HG03521 (cell line): ENCODE measurements at regions not wholly inside any gene's neighbourhood (a gene's known extent, or its start where the extent isn't known, plus 50 kb on each side); places are given as distances from the start of the nearest gene placed in this dataset.
A peak's percentile ranks its signal among the peaks of the same experiment; 100 is the strongest.

Source experiments
- ATAC-seq: cut with Tn5 transposase; IDR thresholded peaks from one replicate; pipeline ENCODE4 v1.9.1; 2021; ENCODE audit warnings: mild to moderate bottlenecking, moderate library complexity; ENCODE audit not compliant: unreplicated experiment

DNA sequence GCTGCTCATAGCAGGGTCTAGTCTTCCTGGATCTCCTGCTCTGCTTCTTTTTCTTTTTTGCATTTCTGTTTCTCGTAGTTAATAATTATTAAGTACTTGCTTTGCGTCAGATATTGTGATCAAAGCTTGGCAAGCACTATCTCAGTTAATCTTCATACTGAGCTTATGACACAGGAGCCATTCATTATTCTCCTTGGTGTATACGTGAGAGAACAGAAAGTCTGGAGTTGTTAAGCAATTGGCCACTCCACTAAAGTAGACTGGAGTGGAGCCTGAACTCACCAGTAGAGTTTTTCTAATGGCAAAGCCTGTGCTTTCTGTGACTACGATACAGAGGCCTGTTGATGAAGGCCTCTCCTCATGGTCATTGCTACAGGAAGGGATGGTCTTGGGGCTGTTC lies 285.9 kb downstream of the RFC3 start:
- no peak for ATAC-seq

DNA sequence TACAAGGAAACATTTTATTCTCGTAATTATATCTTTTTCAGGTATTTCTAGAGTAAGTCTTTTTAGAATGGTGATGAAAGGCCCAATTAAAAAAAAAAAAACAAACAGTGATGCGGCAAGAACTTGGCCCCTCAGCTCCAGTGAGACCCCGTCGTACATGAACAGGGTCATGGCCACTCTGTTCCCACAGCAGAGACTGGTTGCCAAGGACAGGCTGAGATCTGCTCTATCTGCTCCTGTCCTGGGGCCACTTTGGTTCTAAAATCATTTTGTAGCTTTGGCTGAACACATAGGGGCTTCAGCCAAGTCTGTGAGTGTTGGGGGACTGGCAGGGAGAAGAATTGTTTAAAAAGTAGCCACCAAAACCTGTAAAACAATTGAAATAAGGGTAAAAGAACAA lies 286.9 kb downstream of the RFC3 start:
- ATAC-seq, result no peak

DNA sequence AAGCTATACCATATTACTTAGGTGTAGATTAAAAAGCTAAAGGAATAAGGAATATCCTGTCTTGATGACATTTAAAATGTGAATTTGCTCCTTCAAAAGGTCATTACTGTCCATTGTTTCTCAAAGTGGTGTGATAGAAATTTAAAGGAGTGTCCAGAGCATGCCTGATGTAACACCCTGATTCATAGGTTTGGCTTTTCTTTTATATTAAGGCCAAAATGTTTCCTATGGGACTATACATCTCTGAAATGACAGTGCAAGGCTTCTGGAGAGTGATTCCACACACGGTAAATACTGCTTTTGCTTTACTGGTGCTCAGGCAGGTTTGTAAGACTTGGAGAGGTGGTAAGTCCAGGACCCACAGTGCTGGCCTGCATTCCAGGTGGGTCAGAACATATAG lies 289.9 kb downstream of the RFC3 start:
- no peak for ATAC-seq

DNA sequence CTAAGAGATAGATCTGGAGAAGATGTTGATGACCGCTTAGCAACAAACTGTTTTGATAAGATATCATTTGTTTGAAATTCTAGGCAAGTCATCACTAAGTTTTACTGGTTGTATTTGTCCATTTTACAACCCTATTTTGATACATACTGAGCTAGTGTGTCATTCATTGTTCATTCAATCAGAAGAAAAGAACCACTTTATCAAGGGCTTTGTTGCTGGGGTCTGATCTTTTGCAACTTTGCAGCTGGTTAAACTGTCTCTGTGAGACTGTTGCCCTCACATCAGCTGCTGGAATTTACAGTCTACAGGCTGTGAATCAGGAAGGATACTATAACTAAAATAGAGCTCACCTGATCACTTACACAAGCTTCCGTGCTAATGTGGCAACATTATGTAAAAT lies 290.5 kb downstream of the RFC3 start:
- ATAC-seq, result no peak

DNA sequence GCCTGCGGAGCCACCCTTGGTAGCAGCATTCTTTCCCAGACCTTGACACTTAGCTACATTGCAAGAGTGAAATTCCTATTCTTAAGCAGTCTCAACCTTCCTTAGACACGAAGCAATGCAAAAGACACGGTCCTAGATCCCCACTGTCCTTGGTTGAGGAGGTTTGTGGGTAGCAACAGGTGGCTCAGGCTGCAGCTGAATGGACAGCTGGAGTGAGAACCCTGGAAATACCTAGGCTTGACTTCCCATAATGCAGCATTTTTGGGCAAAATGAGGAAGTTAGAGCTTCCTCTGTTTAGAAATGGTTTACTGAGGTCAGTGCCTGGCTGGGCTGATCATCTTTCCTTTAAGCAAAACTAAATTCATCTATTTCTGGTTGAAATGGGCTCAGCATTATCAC lies 296.6 kb downstream of the RFC3 start:
- no peak for ATAC-seq

DNA sequence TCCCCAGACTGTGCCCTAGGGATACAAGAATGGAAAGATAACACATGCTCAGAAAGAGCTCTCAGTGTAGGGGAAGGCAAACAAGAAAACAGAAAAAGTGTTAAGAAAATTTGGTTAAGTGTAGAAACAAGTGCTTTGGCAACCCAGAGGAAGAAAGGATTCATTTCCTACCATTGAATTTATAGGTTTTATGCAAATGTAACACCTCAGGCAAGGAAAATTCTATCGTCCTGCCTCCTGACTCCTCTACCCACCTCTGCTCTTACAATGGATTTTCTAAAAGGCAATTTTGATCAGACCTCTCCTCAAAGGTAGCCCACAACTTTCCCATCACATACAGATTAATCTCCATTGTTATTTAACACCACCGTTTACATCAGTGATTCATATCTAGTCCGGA lies 298.7 kb downstream of the RFC3 start:
- ATAC-seq, result no peak

DNA sequence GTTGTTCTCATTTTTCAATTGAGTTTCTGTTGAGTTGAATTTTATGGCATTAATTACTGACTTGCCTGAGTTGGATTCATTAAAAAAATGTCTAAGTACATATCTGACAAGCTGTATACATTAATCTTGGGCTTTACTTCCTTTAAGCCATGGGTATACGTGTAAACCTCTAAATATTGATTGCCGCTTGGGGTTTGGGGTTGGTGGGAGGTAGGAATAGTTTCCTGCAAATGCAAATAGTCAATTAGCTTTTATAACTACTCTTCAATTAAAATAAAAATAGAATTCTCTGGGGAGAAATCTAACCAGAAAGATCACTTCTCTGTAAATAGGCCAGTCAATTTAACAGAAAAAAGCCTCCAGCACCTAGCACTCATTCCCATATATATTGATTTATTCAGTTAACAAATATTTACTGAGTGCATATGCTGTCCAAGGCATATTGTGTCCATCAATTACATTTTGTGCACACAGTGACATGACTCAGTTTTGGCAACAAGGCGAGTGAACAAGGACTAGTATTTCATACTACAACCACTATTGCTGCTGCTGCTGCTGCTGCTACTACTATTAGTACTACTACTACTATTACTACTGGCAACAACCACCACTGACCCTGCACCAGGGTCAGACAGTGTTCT lies 306.8 kb downstream of the RFC3 start:
- no peak for ATAC-seq

DNA sequence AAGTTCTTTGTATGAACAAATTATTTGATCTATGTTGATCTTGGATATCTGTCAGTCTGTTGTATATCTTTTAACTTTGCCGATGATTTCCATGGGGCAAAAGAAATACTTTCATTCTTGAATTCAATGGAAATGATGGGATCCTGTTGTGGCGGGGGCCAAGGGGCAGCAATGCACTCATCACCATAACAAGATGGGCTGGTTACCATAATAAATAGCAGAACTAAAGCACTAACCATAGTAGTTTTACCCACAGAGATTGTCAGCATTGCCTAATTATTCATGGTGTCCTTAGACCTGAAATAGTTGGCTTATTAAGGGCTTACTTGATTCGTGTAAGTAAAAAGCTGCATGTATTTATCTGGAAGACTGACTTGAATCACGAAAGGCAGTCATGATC lies 309.6 kb downstream of the RFC3 start:
- ATAC-seq, result no peak

DNA sequence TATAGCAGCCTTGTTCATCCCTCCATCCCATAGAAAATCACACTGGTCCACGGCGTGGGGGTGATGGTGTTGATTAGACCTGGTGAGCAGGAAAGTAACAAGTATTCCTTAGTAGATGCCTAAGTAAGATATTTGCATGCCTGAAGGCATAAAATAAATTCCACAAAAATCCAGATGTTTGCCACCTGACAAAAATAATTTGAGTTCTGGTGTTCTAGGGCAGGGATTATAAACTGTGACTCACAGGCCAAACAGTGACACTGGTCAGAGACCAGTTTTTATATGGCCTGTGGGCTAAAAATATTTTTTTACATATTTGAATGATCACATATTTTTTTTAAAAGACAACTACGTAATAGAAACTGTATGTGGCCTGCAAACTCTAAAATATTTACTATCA lies 310.7 kb downstream of the RFC3 start:
- no peak for ATAC-seq

DNA sequence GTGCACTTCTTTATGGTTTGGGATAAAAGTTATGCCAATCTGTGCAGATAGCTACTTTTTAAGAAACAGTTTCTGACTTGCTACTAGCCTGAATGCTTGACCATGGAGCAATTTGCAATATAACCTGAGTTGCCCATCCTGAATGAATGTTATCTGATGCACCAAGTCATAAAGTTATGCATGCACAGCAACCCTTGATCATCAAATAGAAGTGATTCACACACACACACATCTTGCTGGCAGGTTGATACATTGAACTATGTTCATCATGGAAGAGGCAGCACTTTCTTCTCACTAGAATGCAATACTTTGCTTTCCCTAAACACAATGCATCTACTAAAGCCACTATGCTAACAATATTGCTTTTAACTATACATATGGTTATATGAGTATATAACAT lies 311.5 kb downstream of the RFC3 start:
- ATAC-seq, result no peak

DNA sequence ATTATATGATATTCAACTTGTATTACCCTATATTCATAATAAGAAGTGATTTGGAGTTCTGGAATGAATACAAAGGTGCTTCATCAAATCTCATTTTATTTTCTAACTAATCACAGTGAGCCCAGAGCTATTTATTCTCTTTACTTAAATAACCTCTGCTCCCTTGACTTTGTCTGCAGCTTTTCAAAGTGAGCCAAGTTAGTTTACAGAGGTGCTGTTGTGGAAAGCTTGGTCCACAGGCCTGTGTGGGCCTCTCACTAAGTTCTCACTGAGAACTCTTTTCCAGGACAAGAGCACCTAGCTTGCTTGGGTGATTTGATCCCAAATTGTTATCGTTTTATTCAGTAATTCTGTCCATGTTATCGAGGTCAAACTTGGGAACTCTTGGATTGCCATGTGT lies 319.3 kb downstream of the RFC3 start:
- ATAC-seq, result no peak

DNA sequence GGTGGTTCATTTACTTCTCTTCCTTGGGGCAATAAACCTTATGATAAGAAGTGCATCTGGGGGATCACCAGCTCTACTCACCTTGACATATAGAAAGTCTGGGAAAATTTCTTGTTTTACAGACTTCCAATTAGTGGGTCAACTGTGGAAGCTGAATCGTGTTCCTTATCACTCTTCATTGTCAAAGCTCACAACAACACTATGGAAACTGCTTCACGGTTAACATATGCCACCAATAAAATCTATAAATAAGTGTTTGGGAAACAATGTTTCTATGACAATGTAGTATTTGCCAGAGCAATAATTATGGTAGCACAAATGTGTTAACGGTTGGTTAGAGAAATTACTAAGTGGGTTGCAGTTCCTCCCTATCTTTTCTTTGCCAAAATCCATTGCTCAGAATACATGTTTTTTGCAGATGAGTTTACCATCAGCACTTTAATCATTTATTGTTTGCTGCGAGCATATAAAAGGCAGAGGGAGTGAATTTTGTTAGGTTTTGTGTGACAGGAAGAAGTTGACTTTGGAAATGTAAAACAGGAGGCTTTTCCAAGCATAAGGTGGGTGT lies 321.8 kb downstream of the RFC3 start:
- no peak for ATAC-seq

DNA sequence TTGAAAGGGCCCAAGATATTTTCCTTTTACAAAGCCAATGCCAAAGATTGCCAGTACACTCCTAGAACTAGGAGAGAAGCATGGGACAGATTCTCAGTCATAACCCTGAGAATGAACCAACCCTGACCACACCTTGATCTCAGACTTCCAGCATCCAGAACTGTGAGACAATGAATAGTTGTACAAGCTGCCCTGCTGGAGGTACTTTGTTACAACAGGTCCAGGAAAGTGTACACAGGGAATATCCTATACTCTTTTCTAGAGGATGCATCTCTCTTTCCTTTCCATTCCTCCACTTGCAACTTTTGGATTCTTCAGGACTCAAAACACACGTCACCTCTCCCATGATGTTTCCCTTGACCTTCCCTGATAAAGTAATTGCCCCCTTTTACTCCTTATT lies 325.7 kb downstream of the RFC3 start:
- ATAC-seq, result no peak

DNA sequence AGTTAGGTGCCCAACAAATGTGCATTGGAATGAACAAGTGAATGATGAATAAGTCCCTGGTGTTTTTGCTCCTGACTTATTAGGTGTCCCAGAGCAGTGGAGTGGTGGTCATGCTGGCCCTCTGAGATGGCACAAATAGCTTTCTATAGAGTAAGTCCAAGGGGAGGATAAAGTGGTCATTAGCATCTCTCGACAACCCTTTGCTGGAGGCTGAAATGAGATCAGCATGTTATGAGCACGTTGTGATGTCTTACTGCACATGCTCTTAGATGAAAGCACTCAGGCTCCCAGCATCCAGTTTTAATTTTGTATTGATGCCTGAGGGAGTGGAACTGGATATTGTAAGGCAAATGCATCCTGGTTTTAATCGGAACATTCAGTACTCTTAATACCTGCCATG lies 326.2 kb downstream of the RFC3 start:
- no peak for ATAC-seq

DNA sequence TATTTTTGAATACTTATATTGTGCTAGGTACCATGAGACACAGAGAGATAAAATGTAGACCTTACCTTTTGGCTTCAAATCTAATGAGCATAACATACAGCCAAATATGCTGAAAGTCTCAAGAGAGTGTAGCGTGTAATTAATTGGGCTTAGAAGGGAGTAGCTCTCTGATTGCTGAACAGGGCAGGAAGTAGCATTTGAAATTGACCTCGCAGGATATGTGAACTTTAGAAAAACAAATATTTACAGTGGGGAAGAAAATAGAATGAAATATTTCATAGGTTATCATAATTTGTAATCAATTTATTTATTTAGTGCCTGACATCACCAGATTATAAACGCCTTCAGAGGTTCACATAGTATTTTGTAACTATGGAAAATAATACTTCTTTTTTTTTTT lies 327.1 kb downstream of the RFC3 start:
- no peak for ATAC-seq

DNA sequence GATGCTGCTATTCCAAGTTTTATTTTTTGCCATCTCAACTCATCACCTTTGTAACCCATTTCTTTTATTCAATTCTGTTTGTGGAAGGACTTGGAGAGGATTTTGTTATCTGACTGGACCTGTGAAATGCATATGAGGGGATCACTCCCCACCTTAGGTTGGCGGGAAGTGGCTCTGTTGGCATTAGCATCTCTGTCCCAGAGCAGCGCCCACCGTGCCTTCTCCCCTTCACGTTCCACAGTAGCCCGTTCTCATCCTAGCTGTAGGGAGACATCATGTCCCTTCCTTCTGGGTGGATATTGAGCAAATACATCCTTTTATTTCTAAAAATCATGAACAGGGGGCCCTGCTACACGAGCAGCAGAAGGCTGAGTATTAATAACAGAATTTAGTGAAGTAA lies 330.4 kb downstream of the RFC3 start:
- ATAC-seq, result no peak

DNA sequence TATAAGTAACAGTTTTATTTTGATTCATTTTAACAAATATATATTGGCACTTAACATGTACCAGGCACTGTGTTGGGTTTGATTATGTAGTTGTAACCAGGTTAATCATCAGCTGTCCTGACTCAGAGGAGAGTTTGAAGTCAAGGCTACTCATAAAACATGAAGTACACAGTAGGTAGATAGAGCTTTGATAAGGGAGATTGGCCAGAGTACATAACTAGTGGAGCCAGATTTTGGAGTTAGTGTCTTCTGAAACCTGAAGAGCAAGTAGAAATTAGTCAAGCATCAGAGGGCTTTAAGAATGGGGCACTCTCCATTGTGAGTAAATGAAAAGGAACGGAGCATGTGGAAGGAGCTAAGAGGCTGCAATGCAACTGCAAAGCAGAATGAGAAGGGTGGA lies 333.9 kb downstream of the RFC3 start:
- no peak for ATAC-seq

DNA sequence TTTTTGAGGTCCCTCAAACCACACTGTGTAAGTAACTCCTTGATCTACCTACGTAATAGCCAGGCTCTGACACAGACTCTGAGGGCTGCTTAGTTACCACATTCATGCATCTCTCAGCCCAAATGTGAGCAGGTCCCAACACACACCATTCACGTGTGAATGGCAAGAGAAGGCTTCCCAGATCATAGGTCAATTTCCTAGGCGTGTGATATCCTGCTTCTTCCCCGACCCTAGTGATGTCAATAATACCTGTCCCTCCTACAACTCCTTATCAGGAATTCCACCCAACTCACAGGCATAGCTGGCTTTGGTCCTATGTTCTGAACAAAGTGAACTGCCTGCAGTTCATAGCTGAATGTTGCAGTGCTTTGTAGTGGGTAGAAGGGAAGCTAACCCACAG lies 334.5 kb downstream of the RFC3 start:
- no peak for ATAC-seq

DNA sequence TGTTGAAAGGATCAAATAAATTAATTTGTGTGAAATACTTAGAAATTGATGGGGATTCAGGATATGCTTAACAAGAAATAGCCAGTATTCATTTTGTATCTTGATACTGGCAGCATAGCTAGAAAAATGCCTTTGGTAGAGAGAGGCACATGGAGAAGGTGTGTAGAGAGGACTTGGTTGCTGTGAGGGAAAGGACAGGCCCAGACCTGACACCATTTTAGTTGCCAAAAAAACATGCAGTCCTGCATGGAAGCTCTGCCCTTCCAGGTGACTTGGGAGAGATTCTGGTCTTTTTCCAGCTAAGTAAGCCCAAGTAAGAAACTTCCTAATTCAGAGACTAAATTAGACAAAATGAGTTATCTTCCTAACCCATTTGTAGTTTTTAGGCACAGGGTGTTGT lies 335.0 kb downstream of the RFC3 start:
- no peak for ATAC-seq

DNA sequence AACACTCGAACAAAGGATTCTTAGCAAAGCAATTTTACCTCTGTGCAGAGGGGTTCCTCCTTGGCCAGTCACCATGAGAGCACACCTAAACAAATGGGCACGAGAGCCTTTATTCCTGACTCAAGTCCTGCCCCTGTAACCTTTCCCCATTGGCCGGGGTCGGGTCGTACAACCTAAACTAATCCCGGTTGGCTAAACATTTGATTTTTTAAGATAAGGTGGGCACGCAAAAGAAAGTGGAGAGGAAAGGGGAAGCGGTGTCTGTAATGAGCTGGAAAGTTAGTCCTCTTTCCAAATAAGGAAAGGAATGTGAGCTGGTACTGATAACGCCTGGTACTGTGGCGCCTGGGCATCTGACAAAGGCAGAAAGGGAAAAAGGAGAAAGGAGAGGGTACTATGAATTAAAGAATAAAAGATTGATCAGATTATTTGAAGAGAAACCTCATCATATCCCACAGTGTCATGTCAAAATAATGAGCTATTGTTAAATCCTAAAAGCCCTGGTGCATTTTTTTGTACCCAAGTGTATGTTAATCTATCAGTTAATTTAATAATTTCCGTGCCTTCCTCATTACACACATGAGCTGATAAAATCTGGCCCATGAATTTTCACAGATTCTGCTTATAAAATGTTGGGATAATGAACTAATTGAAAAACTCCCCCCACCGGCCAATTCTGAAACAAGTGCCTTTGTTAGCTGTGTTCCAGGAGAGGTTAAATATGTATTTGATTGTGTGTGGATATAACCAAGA lies 335.7 kb downstream of the RFC3 start:
- ATAC-seq, result no peak

DNA sequence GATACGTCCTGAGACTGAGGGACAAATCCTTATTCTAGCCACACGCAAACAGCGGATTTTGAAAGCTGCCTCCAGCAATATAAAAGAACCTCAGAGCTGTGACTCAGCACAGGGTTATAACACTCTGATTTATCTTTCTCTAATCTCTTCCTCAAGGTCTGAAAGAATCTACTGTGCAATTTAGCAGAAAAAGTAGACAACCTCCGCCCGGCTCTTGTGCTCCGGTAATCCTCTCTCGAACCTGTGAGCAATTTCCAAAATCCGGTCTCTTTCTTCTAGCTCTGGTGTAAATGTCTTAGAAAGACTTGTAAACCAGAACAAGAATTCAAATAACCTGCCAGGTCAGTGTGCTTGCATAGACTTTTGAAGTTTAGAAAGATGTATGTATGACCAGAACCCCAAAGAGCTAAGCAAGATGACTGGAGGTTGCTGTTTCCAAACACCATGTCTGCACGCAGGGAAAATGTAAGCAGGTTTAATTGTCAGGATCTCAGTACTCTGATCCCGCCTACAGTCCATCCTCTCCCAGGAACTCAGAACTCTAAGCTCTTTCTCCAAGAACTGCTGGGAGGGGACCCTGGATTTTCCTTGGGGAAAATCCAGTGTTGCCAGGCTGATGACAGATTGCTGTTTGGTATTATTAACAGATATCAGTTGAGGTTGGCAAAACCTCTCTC lies 338.1 kb downstream of the RFC3 start:
- no peak for ATAC-seq

DNA sequence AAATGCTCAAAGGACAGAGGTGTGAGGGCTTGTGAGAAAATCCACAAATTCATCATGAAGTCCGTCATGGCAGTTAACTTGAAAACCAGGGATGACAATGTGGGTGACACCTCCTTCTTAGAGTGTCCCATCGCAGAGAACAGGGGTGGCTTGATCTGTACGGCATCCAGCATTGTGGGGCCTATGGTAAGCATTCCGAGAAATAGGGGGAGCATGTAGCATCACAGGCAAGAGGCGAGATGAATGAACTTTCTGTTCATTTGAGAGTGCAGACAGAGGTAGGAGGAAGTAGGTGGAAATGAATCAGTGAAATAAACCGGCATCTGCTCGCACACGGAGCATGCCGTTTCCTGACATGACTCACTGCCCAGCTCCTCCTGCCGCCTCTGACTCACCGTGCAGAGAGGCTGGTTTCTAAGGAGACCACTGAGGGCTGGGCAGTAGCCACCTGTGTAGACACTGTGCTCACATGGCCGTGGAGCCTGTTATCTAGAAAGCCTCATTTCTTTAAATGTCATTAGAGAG lies 339.0 kb downstream of the RFC3 start:
- peak; percentile 98 for ATAC-seq
